ENCODE measurements at regions not wholly inside any gene's neighbourhood (a gene's known extent, or its start where the extent isn't known, plus 50 kb on each side); places are given as distances from the start of the nearest gene placed in this dataset.
A peak's percentile ranks its signal among the peaks of the same experiment; 100 is the strongest.

- peak; percentile 56 for ATAC-seq
- Histone ChIP-seq H3K4me1 (ENCODE audit: control insufficient read depth, insufficient read depth, low read length) (peaks cover 46% of the 10 kb centered on the region), H3K36me3 (ENCODE audit: control insufficient read depth, insufficient read depth, low read length) (no peaks in the 10 kb centered on the region), H3K27ac (ENCODE audit: low read length) (peak overlapping the region; percentile 46), H3K4me3 (ENCODE audit: low read depth in 2 of 2, low read length in 2 of 2) (no peak overlapping the region), H3K9me3 (ENCODE audit: control insufficient read depth, insufficient read depth, low read depth, low read length) (no peaks in the 10 kb centered on the region), H3K27me3 (ENCODE audit: control insufficient read depth, insufficient read depth, low read length) (no peaks in the 10 kb centered on the region)
- no peak for DNase-seq (ENCODE audit: low read depth, low spot score)
- intact Hi-C loops (cut with micrococcal nuclease; ENCODE audit: unreplicated experiment) (no loop called here), in situ Hi-C loops (cut with HindIII; ENCODE audit: low pct_unique_long_range_greater_than_20kb, low sequenced_read_pairs) (no loop called here)
- CTCF ChIA-PET, result no interaction called here
- POLR2A ChIA-PET, result no interaction called here
- no peak for TF ChIP-seq POLR2AphosphoS5 (IDR thresholded peaks at IDR 0.05; ENCODE audit: low read depth, low read length)
- no peak for TF ChIP-seq CTCF (IDR thresholded peaks at IDR 0.05)
- no peak for TF ChIP-seq SIN3A (IDR thresholded peaks at IDR 0.05; ENCODE audit: borderline replicate concordance, insufficient read depth, low read depth, low read length)
- TF ChIP-seq TCF7L2 (IDR thresholded peaks at IDR 0.05; ENCODE audit: low read depth, low read length), result no peak
- TF ChIP-seq REST (IDR thresholded peaks at IDR 0.05; ENCODE audit: insufficient read depth in 1 of 2, low read depth in 2 of 2, low read length in 1 of 2), result no peak
- BruUV-seq (replicated peaks), result no TSS peak
Measured at GRCh38 chr11:47918882-47919495, 61.4 kb upstream of the PTPRJ start.

GRCh38 chr11:47918370-47918690 is 62.0 kb upstream of the PTPRJ start:
- no peak for ATAC-seq
- in situ Hi-C loops (cut with HindIII; ENCODE audit: low pct_unique_long_range_greater_than_20kb, low sequenced_read_pairs) (no loop called here), intact Hi-C loops (cut with micrococcal nuclease; ENCODE audit: unreplicated experiment) (no loop called here)
- no TSS peak for BruUV-seq (replicated peaks)
- TF ChIP-seq CTCF (IDR thresholded peaks at IDR 0.05) (no peak), SIN3A (IDR thresholded peaks at IDR 0.05; ENCODE audit: borderline replicate concordance, insufficient read depth, low read depth, low read length) (no peak), POLR2AphosphoS5 (IDR thresholded peaks at IDR 0.05; ENCODE audit: low read depth, low read length) (no peak), REST (IDR thresholded peaks at IDR 0.05; ENCODE audit: insufficient read depth in 1 of 2, low read depth in 2 of 2, low read length in 1 of 2) (no peak), TCF7L2 (IDR thresholded peaks at IDR 0.05; ENCODE audit: low read depth, low read length) (no peak)
- H3K27me3 ChIP-seq (ENCODE audit: control insufficient read depth, insufficient read depth, low read length), result no peaks in the 10 kb centered on the region
- H3K36me3 ChIP-seq (ENCODE audit: control insufficient read depth, insufficient read depth, low read length), result no peaks in the 10 kb centered on the region
- H3K4me3 ChIP-seq (ENCODE audit: low read depth in 2 of 2, low read length in 2 of 2), result no peak overlapping the region
- H3K27ac ChIP-seq (ENCODE audit: low read length), result peak overlapping the region; percentile 46
- ChIA-PET CTCF (no interaction called here), POLR2A (no interaction called here)
- no peaks in the 10 kb centered on the region for H3K9me3 ChIP-seq (ENCODE audit: control insufficient read depth, insufficient read depth, low read depth, low read length)
- peaks cover 40% of the 10 kb centered on the region for H3K4me1 ChIP-seq (ENCODE audit: control insufficient read depth, insufficient read depth, low read length)
- no peak for DNase-seq (ENCODE audit: low read depth, low spot score)
